NT2/D1 (cell line): ENCODE measurements at regions not wholly inside any gene's neighbourhood (a gene's known extent, or its start where the extent isn't known, plus 50 kb on each side); places are given as distances from the start of the nearest gene placed in this dataset.

Experiments
- SUZ12 ChIP-seq: IDR thresholded peaks from 2 replicates; pipeline ENCODE4 v1.6.1; 2011; ENCODE audit not compliant: insufficient read length, insufficient read depth; ENCODE audit errors: extremely low read depth
- YY1 ChIP-seq: IDR thresholded peaks from 2 replicates; pipeline ENCODE4 v1.6.1; 2011; ENCODE audit not compliant: insufficient read length, insufficient read depth
- ZNF274 ChIP-seq: IDR thresholded peaks from 2 replicates; pipeline ENCODE4 v1.6.1; 2011; ENCODE audit warnings: mild to moderate bottlenecking, low read depth, low read length

GRCh38 chr9:18136354-18136994 is 337.5 kb upstream of the ADAMTSL1 start:
- no peak for TF ChIP-seq YY1
- no peak for TF ChIP-seq ZNF274
- no peak for TF ChIP-seq SUZ12
